DND-41 (cell line): ENCODE measurements at regions not wholly inside any gene's neighbourhood (a gene's known extent, or its start where the extent isn't known, plus 50 kb on each side); places are given as distances from the start of the nearest gene placed in this dataset.

Experiments
- EZH2 ChIP-seq: IDR thresholded peaks from 3 replicates; pipeline ENCODE4 v1.6.1; 2012; ENCODE audit warnings: borderline replicate concordance, low read depth, mild to moderate bottlenecking, moderate library complexity, low read length, inconsistent platforms; ENCODE audit not compliant: severe bottlenecking
- TF ChIP-seq, protein P1 (sequence below): IDR thresholded peaks from 2 replicates; pipeline ENCODE4 v1.5.1; 2012; ENCODE audit warnings: borderline replicate concordance, low read length, moderate library complexity, mild to moderate bottlenecking; ENCODE audit not compliant: poor library complexity, severe bottlenecking; ENCODE audit errors: extremely low read depth

DNA sequence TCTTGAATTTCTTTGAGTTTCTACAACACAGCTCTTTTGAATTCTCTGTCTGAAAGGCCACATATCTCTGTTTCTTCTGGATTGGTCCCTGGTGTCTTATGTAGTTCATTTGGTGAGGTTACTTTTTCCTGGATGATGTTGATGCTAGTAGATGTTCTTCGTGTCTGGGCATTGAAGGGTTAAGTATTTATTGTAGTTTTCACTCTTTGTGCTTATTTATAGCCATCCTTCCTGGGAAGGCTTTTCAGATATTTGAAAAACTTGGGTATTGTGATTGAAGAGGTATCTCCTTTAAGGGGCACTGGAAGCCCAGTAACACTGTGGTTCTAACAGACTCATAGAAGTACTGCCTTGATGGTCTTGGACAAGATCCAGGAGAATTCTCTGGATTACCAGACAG is 338.5 kb upstream of the SPRY2 start:
- TF ChIP-seq, protein P1, sequence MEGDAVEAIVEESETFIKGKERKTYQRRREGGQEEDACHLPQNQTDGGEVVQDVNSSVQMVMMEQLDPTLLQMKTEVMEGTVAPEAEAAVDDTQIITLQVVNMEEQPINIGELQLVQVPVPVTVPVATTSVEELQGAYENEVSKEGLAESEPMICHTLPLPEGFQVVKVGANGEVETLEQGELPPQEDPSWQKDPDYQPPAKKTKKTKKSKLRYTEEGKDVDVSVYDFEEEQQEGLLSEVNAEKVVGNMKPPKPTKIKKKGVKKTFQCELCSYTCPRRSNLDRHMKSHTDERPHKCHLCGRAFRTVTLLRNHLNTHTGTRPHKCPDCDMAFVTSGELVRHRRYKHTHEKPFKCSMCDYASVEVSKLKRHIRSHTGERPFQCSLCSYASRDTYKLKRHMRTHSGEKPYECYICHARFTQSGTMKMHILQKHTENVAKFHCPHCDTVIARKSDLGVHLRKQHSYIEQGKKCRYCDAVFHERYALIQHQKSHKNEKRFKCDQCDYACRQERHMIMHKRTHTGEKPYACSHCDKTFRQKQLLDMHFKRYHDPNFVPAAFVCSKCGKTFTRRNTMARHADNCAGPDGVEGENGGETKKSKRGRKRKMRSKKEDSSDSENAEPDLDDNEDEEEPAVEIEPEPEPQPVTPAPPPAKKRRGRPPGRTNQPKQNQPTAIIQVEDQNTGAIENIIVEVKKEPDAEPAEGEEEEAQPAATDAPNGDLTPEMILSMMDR: no peak
- no peak for TF ChIP-seq EZH2
